H1 (cell line): ENCODE measurements at regions not wholly inside any gene's neighbourhood (a gene's known extent, or its start where the extent isn't known, plus 50 kb on each side); places are given as distances from the start of the nearest gene placed in this dataset.

ENCODE experiments used
- CTCF ChIA-PET: fragments of 300-600 bp; sonication (Branson Sonifier 250); formaldehyde crosslinking; loops from one replicate; lab custom pipeline; 2021; ENCODE audit not compliant: partially characterized antibody; lab: Charles Lee
- POLR2A ChIA-PET: fragments of 300-600 bp; sonication (Branson Sonifier 250); formaldehyde crosslinking; loops from one replicate; lab custom pipeline; 2021; ENCODE audit warnings: inconsistent platforms; ENCODE audit not compliant: partially characterized antibody; lab: Charles Lee
- DNase-seq, 2 experiments: peaks; one replicate each; pipeline versions ENCODE4 v3.0.0 to v3.0.0-alpha.2; 2010 to 2022; ENCODE audit warnings: low spot score in 2 of 2, low read depth in 1 of 2, mixed read lengths in 1 of 2
- FAIRE-seq: peaks from 2 replicates; lab custom pipeline; 2011; peaks lifted over from hg19 to GRCh38; lab: Jason Lieb, UNC
- H2AFZ ChIP-seq: 2 replicates; pipeline ENCODE4 v1.8.1; 2012; ENCODE audit warnings: low read length, inconsistent platforms
- H2AK5ac ChIP-seq: 2 replicates; pipeline ENCODE4 v1.6.1; 2013; ENCODE audit warnings: low read depth, low read length
- H2BK120ac ChIP-seq: replicated peaks from 2 replicates; pipeline ENCODE3; 2013; ENCODE audit warnings: low read depth, low read length, inconsistent platforms
- H2BK12ac ChIP-seq: 2 replicates; pipeline ENCODE4 v1.6.1; 2013; ENCODE audit warnings: low read depth, low read length
- H2BK15ac ChIP-seq: 2 replicates; pipeline ENCODE4 v1.6.1; 2013; ENCODE audit warnings: low read length
- H2BK20ac ChIP-seq: 2 replicates; pipeline ENCODE4 v1.6.1; 2013; ENCODE audit warnings: low read length
- H2BK5ac ChIP-seq: 2 replicates; pipeline ENCODE4 v1.6.1; 2013; ENCODE audit warnings: low read depth, low read length
- H3K14ac ChIP-seq: 2 replicates; pipeline ENCODE4 v1.6.1; 2013; ENCODE audit warnings: inconsistent platforms; ENCODE audit not compliant: insufficient read length
- H3K18ac ChIP-seq: 2 replicates; pipeline ENCODE4 v1.6.1; 2013; ENCODE audit warnings: low read length; ENCODE audit errors: extremely low read depth
- H3K23ac ChIP-seq: 2 replicates; pipeline ENCODE4 v1.6.1; 2013; ENCODE audit warnings: inconsistent platforms; ENCODE audit not compliant: insufficient read length
- H3K23me2 ChIP-seq: 2 replicates; pipeline ENCODE4 v1.6.1; 2013; ENCODE audit warnings: low read depth, low read length
- H3K27ac ChIP-seq: 2 replicates; pipeline ENCODE4 v1.6.1; 2011; ENCODE audit warnings: low read depth, low read length, inconsistent platforms
- H3K27me3 ChIP-seq, 4 experiments: replicated peaks in 1 of 4; 1 replicate in 1 of 4; 2 replicates in 3 of 4; pipeline versions ENCODE4 v1.6.1 to v1.8.1; 2011 to 2013; ENCODE audit warnings: low read length in 3 of 4, mild to moderate bottlenecking in 3 of 4, inconsistent platforms in 2 of 4, mixed read lengths in 2 of 4, moderate library complexity in 1 of 4; ENCODE audit not compliant: control insufficient read depth in 3 of 4, insufficient read depth in 3 of 4; ENCODE audit errors: extremely low read depth in 1 of 4
- H3K36me3 ChIP-seq, 4 experiments: 2 replicates each; pipeline versions ENCODE4 v1.6.1 to v1.8.1; 2011 to 2013; ENCODE audit warnings: mild to moderate bottlenecking in 4 of 4, low read length in 3 of 4, moderate library complexity in 2 of 4, control low read depth in 1 of 4, inconsistent platforms in 1 of 4; ENCODE audit not compliant: insufficient read depth in 4 of 4, control insufficient read depth in 2 of 4
- H3K4ac ChIP-seq: replicated peaks from 2 replicates; pipeline ENCODE3; 2013; ENCODE audit warnings: low read length, low read depth, mixed read lengths, inconsistent platforms; ENCODE audit not compliant: insufficient read length
- H3K4me1 ChIP-seq, 4 experiments: replicated peaks in 1 of 4; 1 replicate in 1 of 4; 2 replicates in 3 of 4; pipeline versions ENCODE4 v1.6.1 to v1.8.1; 2011 to 2013; ENCODE audit warnings: low read length in 3 of 4, inconsistent platforms in 2 of 4, mixed read lengths in 1 of 4; ENCODE audit not compliant: insufficient read depth in 4 of 4, control insufficient read depth in 3 of 4
- H3K4me2 ChIP-seq, 2 experiments: 2 replicates each; pipeline versions ENCODE4 v1.6.1 to v1.8.1; 2011 to 2013; ENCODE audit warnings: low read depth in 2 of 2, low read length in 2 of 2, control low read depth in 1 of 2, inconsistent platforms in 1 of 2, mild to moderate bottlenecking in 1 of 2; ENCODE audit not compliant: insufficient read depth in 1 of 2
- H3K4me3 ChIP-seq, 4 experiments: fragments of 200-600, 300-600 bp in 1 of 4; sonication (generic), shearing (Covaris generic), sonication (Bioruptor Twin) in 1 of 4; 2 replicates each; pipeline versions ENCODE4 v1.5.1 to v1.8.1; 2011 to 2016; ENCODE audit warnings: low read length in 4 of 4, low read depth in 3 of 4, control low read depth in 2 of 4, inconsistent platforms in 2 of 4, mild to moderate bottlenecking in 2 of 4, mixed read lengths in 1 of 4, moderate library complexity in 1 of 4; ENCODE audit not compliant: insufficient read depth in 2 of 4; ENCODE audit errors: extremely low read depth in 1 of 4
- H3K56ac ChIP-seq: replicated peaks from 2 replicates; pipeline ENCODE3; 2013; ENCODE audit warnings: low read depth, mild to moderate bottlenecking, mixed read lengths, low read length, inconsistent platforms; ENCODE audit not compliant: insufficient read length
- H3K79me1 ChIP-seq: 2 replicates; pipeline ENCODE4 v1.6.1; 2013; ENCODE audit warnings: low read depth, low read length, control low read depth
- H3K79me2 ChIP-seq, 2 experiments: 2 replicates each; pipeline versions ENCODE4 v1.6.1 to v1.8.1; 2012 to 2013; ENCODE audit warnings: low read length in 2 of 2, mild to moderate bottlenecking in 2 of 2, inconsistent platforms in 1 of 2; ENCODE audit not compliant: insufficient read depth in 2 of 2, control insufficient read depth in 1 of 2
- H3K9ac ChIP-seq, 4 experiments: replicated peaks in 1 of 4; 1 replicate in 1 of 4; 2 replicates in 3 of 4; pipeline versions ENCODE4 v1.6.1 to v1.8.1; 2011 to 2013; ENCODE audit warnings: low read depth in 3 of 4, low read length in 3 of 4, control low read depth in 2 of 4, mild to moderate bottlenecking in 2 of 4, moderate library complexity in 2 of 4, inconsistent platforms in 1 of 4; ENCODE audit errors: extremely low read depth in 1 of 4
- H3K9me3 ChIP-seq, 2 experiments: 2 replicates each; pipeline versions ENCODE4 v1.6.1 to v1.8.1; 2012 to 2013; ENCODE audit warnings: mild to moderate bottlenecking in 2 of 2, moderate library complexity in 2 of 2, control low read depth in 1 of 2, inconsistent platforms in 1 of 2, low read depth in 1 of 2, low read length in 1 of 2, mixed read lengths in 1 of 2; ENCODE audit not compliant: insufficient read depth in 2 of 2
- H4K20me1 ChIP-seq, 2 experiments: replicated peaks in 1 of 2; 2 replicates each; pipeline versions ENCODE3 to v1.8.1; 2011 to 2013; ENCODE audit warnings: inconsistent platforms in 2 of 2, low read length in 2 of 2, mild to moderate bottlenecking in 1 of 2; ENCODE audit not compliant: insufficient read depth in 2 of 2, control insufficient read depth in 1 of 2
- H4K5ac ChIP-seq: 2 replicates; pipeline ENCODE4 v1.6.1; 2013; ENCODE audit warnings: low read length, low read depth, mixed read lengths, inconsistent platforms; ENCODE audit not compliant: insufficient read length
- H4K8ac ChIP-seq: 2 replicates; pipeline ENCODE4 v1.8.0; 2013; ENCODE audit warnings: mild to moderate bottlenecking, moderate library complexity, low read length, inconsistent platforms; ENCODE audit not compliant: insufficient read depth; ENCODE audit errors: extremely low read depth
- H4K91ac ChIP-seq: replicated peaks from 2 replicates; pipeline ENCODE3; 2013; ENCODE audit warnings: low read length, mixed read lengths, inconsistent platforms; ENCODE audit not compliant: insufficient read length
- KDM1A ChIP-seq: fragments of 200-600, 300-600 bp; sonication (generic); IDR thresholded peaks from 2 replicates; pipeline ENCODE4 v1.7.1; 2016; ENCODE audit warnings: mild to moderate bottlenecking, low read length, borderline replicate concordance
- TCF12 ChIP-seq: IDR thresholded peaks from 2 replicates; pipeline ENCODE4 v1.6.1; 2011; ENCODE audit warnings: low read depth, mild to moderate bottlenecking, low read length
- WGBS, 2 experiments: shearing (Covaris generic) in 1 of 2; methylation state at CpG; one replicate each; pipeline versions ENCODE4 v1.1.6 to v1.1.7; 2013 to 2015; ENCODE audit warnings: low lambda C conversion rate in 2 of 2, mixed read lengths in 2 of 2, inconsistent platforms in 1 of 2, low coverage in 1 of 2, missing lambda C conversion rate in 1 of 2; ENCODE audit not compliant: insufficient replicate concordance in 2 of 2, insufficient coverage in 1 of 2, insufficient read length in 1 of 2; ENCODE audit errors: extremely low coverage in 1 of 2, missing lambda C conversion rate in 1 of 2; 5-methylcytosine and 5-hydroxymethylcytosine counted together

DNA sequence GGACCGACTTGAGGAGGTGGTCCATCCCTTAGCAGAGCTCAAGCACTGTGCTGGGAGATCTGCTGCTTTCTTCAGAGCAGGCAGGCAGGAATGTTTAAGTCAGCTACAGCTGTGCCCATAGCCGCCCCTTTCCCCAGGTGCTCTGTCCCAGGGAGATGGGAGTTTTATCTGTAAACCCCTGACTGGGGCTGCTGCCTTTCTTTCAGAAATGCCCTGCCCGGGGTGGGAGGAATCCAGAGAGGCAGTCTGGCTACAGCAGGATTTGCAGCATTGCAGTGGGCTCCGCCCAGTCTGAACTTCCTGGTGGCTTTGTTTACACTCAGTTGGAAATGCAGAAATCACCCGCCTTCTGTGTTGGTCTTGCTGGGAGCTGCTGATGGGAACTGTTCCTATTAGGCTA, 51.2 kb upstream of the SEMA3A start:
- 0 out of 2 replicates have a peak, but pooled peaks have one; percentile 22 for TF ChIP-seq TCF12
- TF ChIP-seq KDM1A: no peak
- CTCF ChIA-PET: no interaction called here
- H3K79me2 ChIP-seq: no peaks in the 10 kb centered on the region
- no peaks in the 10 kb centered on the region for H4K20me1 ChIP-seq
- DNase-seq (peak in 1 of 2 experiments; percentile 31), FAIRE-seq (no peak)
- no peak overlapping the region for H4K8ac ChIP-seq
- H3K23me2 ChIP-seq: no peaks in the 10 kb centered on the region
- H3K9me3 ChIP-seq: peaks cover 6 to 13% of the 10 kb centered on the region in 2 experiments
- no peaks in the 10 kb centered on the region for H3K79me1 ChIP-seq
- no peak overlapping the region for H2BK5ac ChIP-seq
- H2AFZ ChIP-seq: no peak overlapping the region
- no peak overlapping the region for H3K9ac ChIP-seq
- no peak overlapping the region for H3K18ac ChIP-seq
- POLR2A ChIA-PET: no interaction called here
- H3K27ac ChIP-seq: no peak overlapping the region
- H2BK12ac ChIP-seq: 0 out of 2 replicates have a peak overlapping the region, but pooled peaks have one; percentile 17
- H3K56ac ChIP-seq: no peak overlapping the region
- no peak overlapping the region for H4K5ac ChIP-seq
- H3K4me3 ChIP-seq: no peak overlapping the region
- no peaks in the 10 kb centered on the region; a peak in 2 of 8 replicates for H3K36me3 ChIP-seq
- no peak overlapping the region for H3K4ac ChIP-seq
- no peak overlapping the region for H3K23ac ChIP-seq
- peak overlapping the region; percentile 29; the same call in 1 of the 2 replicates for H2BK15ac ChIP-seq
- H4K91ac ChIP-seq: no peak overlapping the region
- no peak overlapping the region for H3K14ac ChIP-seq
- peaks cover 0 to 3% (median 0%) of the 10 kb centered on the region in 4 experiments; a peak in 2 of 7 replicates for H3K4me1 ChIP-seq
- whole genome bisulfite sequencing, 2 experiments: 75% methylated on average over 5 of the region's 5 CpGs; no CpG with 5 or more reads in 1 of the 2 experiments
- H3K4me2 ChIP-seq: no peak overlapping the region
- no peaks in the 10 kb centered on the region for H3K27me3 ChIP-seq
- H2BK120ac ChIP-seq: no peak overlapping the region
- H2AK5ac ChIP-seq: no peak overlapping the region
- H2BK20ac ChIP-seq: no peak overlapping the region
